ENCODE measurements at regions not wholly inside any gene's neighbourhood (a gene's known extent, or its start where the extent isn't known, plus 50 kb on each side); places are given as distances from the start of the nearest gene placed in this dataset.

GRCh38 chr9:12185856-12186255 lies 507.3 kb upstream of the TYRP1 start:
- no peak overlapping the region for H3K4me2 ChIP-seq (ENCODE audit: unreplicated experiment)
- no peak overlapping the region for H3K27ac ChIP-seq
- H3K4me1 ChIP-seq (ENCODE audit: insufficient read depth) = no peaks in the 10 kb centered on the region
- H3K9ac ChIP-seq = no peak overlapping the region
- H3K79me2 ChIP-seq (ENCODE audit: insufficient read depth) = no peaks in the 10 kb centered on the region
- no peaks in the 10 kb centered on the region for H3K36me3 ChIP-seq (ENCODE audit: low read depth)
- no peak overlapping the region for H3K4me3 ChIP-seq
- in situ Hi-C loops (cut with MboI) = no loop called here
- no peak for DNase-seq
- no peaks in the 10 kb centered on the region for H3K9me2 ChIP-seq (ENCODE audit: insufficient read depth)
- H3K9me3 ChIP-seq (ENCODE audit: low read depth) = no peaks in the 10 kb centered on the region
- H3K27me3 ChIP-seq (replicated peaks; ENCODE audit: insufficient read depth) = no peaks in the 10 kb centered on the region
- WGBS, 2 experiments (ENCODE audit: low coverage in 1 of 2, low lambda C conversion rate in 2 of 2, missing lambda C conversion rate in 2 of 2) = 36 to 41% methylated on average over 6 of the region's 6 CpGs
- H3F3A ChIP-seq (ENCODE audit: insufficient read depth) = no peaks in the 10 kb centered on the region
- H2AFZ ChIP-seq = no peak overlapping the region
- no peaks in the 10 kb centered on the region for H4K20me1 ChIP-seq (ENCODE audit: insufficient read depth)
- no peak for TF ChIP-seq EZH2 (IDR thresholded peaks at IDR 0.05; ENCODE audit: insufficient read depth, poor library complexity, severe bottlenecking)
- TF ChIP-seq EZH2phosphoT487 (IDR thresholded peaks at IDR 0.05; ENCODE audit: insufficient read depth, low read depth) = no peak

GRCh38 chr9:12191630-12192029 lies 501.6 kb upstream of the TYRP1 start:
- Histone ChIP-seq H3K4me3 (no peak overlapping the region), H3K4me1 (ENCODE audit: insufficient read depth) (no peaks in the 10 kb centered on the region), H3K9me3 (ENCODE audit: low read depth) (no peaks in the 10 kb centered on the region), H3K4me2 (ENCODE audit: unreplicated experiment) (no peak overlapping the region), H3K79me2 (ENCODE audit: insufficient read depth) (no peaks in the 10 kb centered on the region), H3F3A (ENCODE audit: insufficient read depth) (no peaks in the 10 kb centered on the region), H3K9me2 (ENCODE audit: insufficient read depth) (no peaks in the 10 kb centered on the region), H3K36me3 (ENCODE audit: low read depth) (no peaks in the 10 kb centered on the region), H3K27me3 (replicated peaks; ENCODE audit: insufficient read depth) (no peaks in the 10 kb centered on the region), H2AFZ (no peak overlapping the region), H3K9ac (no peak overlapping the region), H3K27ac (no peak overlapping the region), H4K20me1 (ENCODE audit: insufficient read depth) (no peaks in the 10 kb centered on the region)
- TF ChIP-seq EZH2phosphoT487 (IDR thresholded peaks at IDR 0.05; ENCODE audit: insufficient read depth, low read depth) (no peak), EZH2 (IDR thresholded peaks at IDR 0.05; ENCODE audit: insufficient read depth, poor library complexity, severe bottlenecking) (no peak)
- in situ Hi-C loops (cut with MboI) = no loop called here
- WGBS, 2 experiments (ENCODE audit: low coverage in 1 of 2, low lambda C conversion rate in 2 of 2, missing lambda C conversion rate in 2 of 2) = 53 to 60% methylated on average over 2 of the region's 2 CpGs
- DNase-seq = no peak

GRCh38 chr9:12194731-12195130 lies 498.5 kb upstream of the TYRP1 start:
- H3K4me3 ChIP-seq = no peak overlapping the region
- no peak for DNase-seq
- H3K9me3 ChIP-seq (ENCODE audit: low read depth) = no peaks in the 10 kb centered on the region
- no peaks in the 10 kb centered on the region for H3K36me3 ChIP-seq (ENCODE audit: low read depth)
- in situ Hi-C loops (cut with MboI) = no loop called here
- H3F3A ChIP-seq (ENCODE audit: insufficient read depth) = no peaks in the 10 kb centered on the region
- no peak overlapping the region for H3K4me2 ChIP-seq (ENCODE audit: unreplicated experiment)
- H2AFZ ChIP-seq = no peak overlapping the region
- WGBS, 2 experiments (ENCODE audit: low coverage in 1 of 2, low lambda C conversion rate in 2 of 2, missing lambda C conversion rate in 2 of 2) = 11 to 20% methylated on average over 2 of the region's 2 CpGs
- no peak overlapping the region for H3K27ac ChIP-seq
- TF ChIP-seq EZH2phosphoT487 (IDR thresholded peaks at IDR 0.05; ENCODE audit: insufficient read depth, low read depth) (no peak), EZH2 (IDR thresholded peaks at IDR 0.05; ENCODE audit: insufficient read depth, poor library complexity, severe bottlenecking) (no peak)
- no peaks in the 10 kb centered on the region for H3K27me3 ChIP-seq (replicated peaks; ENCODE audit: insufficient read depth)
- no peaks in the 10 kb centered on the region for H3K9me2 ChIP-seq (ENCODE audit: insufficient read depth)
- no peaks in the 10 kb centered on the region for H4K20me1 ChIP-seq (ENCODE audit: insufficient read depth)
- H3K9ac ChIP-seq = no peak overlapping the region
- H3K4me1 ChIP-seq (ENCODE audit: insufficient read depth) = no peaks in the 10 kb centered on the region
- no peaks in the 10 kb centered on the region for H3K79me2 ChIP-seq (ENCODE audit: insufficient read depth)

DNA sequence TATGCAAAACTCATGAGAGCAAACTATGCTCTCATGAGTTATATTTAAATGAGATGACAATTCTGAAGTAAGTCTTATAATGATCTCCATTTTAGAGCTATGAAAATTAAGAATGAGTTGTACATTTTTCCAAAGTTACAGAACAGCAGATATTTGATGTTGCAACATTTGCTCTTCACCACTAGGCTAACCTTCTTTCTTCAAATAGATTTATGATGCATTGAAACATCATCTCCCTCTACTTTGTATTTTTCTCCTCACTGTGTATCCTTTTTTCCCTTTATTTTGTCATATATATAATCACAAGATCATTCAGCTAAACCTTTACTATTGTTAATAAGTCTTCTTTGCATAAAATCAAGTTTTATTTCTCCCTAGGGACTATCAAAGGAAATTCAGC lies 497.7 kb upstream of the TYRP1 start:
- DNase-seq = no peak
- Histone ChIP-seq H3K9me2 (ENCODE audit: insufficient read depth) (no peaks in the 10 kb centered on the region), H3K4me3 (no peak overlapping the region), H3K79me2 (ENCODE audit: insufficient read depth) (no peaks in the 10 kb centered on the region), H3K36me3 (ENCODE audit: low read depth) (no peaks in the 10 kb centered on the region), H3F3A (ENCODE audit: insufficient read depth) (no peaks in the 10 kb centered on the region), H3K9me3 (ENCODE audit: low read depth) (no peaks in the 10 kb centered on the region), H3K9ac (no peak overlapping the region), H3K27me3 (replicated peaks; ENCODE audit: insufficient read depth) (no peaks in the 10 kb centered on the region), H2AFZ (no peak overlapping the region), H4K20me1 (ENCODE audit: insufficient read depth) (no peaks in the 10 kb centered on the region), H3K4me2 (ENCODE audit: unreplicated experiment) (no peak overlapping the region), H3K4me1 (ENCODE audit: insufficient read depth) (no peaks in the 10 kb centered on the region), H3K27ac (no peak overlapping the region)
- no peak for TF ChIP-seq EZH2phosphoT487 (IDR thresholded peaks at IDR 0.05; ENCODE audit: insufficient read depth, low read depth)
- TF ChIP-seq EZH2 (IDR thresholded peaks at IDR 0.05; ENCODE audit: insufficient read depth, poor library complexity, severe bottlenecking) = no peak
- in situ Hi-C loops (cut with MboI) = no loop called here

- H3K36me3 ChIP-seq (ENCODE audit: low read depth) = no peaks in the 10 kb centered on the region
- H3K79me2 ChIP-seq (ENCODE audit: insufficient read depth) = no peaks in the 10 kb centered on the region
- H3K4me3 ChIP-seq = no peak overlapping the region
- no peak overlapping the region for H2AFZ ChIP-seq
- DNase-seq = no peak
- no peaks in the 10 kb centered on the region for H3K4me1 ChIP-seq (ENCODE audit: insufficient read depth)
- H3K4me2 ChIP-seq (ENCODE audit: unreplicated experiment) = no peak overlapping the region
- H3K9me2 ChIP-seq (ENCODE audit: insufficient read depth) = no peaks in the 10 kb centered on the region
- no peaks in the 10 kb centered on the region for H3F3A ChIP-seq (ENCODE audit: insufficient read depth)
- no peaks in the 10 kb centered on the region for H3K27me3 ChIP-seq (replicated peaks; ENCODE audit: insufficient read depth)
- no peak overlapping the region for H3K27ac ChIP-seq
- no peak overlapping the region for H3K9ac ChIP-seq
- TF ChIP-seq EZH2 (IDR thresholded peaks at IDR 0.05; ENCODE audit: insufficient read depth, poor library complexity, severe bottlenecking) (no peak), EZH2phosphoT487 (IDR thresholded peaks at IDR 0.05; ENCODE audit: insufficient read depth, low read depth) (no peak)
- WGBS, 2 experiments (ENCODE audit: low coverage in 1 of 2, low lambda C conversion rate in 2 of 2, missing lambda C conversion rate in 2 of 2) = 26 to 28% methylated on average over 4 of the region's 4 CpGs
- in situ Hi-C loops (cut with MboI) = no loop called here
- H4K20me1 ChIP-seq (ENCODE audit: insufficient read depth) = no peaks in the 10 kb centered on the region
- no peaks in the 10 kb centered on the region for H3K9me3 ChIP-seq (ENCODE audit: low read depth)
Measured at GRCh38 chr9:12204512-12204911, 488.7 kb upstream of the TYRP1 start.

Measured in GM23248 (cell line).